ENCODE measurements at regions not wholly inside any gene's neighbourhood (a gene's known extent, or its start where the extent isn't known, plus 50 kb on each side); places are given as distances from the start of the nearest gene placed in this dataset.

DNA sequence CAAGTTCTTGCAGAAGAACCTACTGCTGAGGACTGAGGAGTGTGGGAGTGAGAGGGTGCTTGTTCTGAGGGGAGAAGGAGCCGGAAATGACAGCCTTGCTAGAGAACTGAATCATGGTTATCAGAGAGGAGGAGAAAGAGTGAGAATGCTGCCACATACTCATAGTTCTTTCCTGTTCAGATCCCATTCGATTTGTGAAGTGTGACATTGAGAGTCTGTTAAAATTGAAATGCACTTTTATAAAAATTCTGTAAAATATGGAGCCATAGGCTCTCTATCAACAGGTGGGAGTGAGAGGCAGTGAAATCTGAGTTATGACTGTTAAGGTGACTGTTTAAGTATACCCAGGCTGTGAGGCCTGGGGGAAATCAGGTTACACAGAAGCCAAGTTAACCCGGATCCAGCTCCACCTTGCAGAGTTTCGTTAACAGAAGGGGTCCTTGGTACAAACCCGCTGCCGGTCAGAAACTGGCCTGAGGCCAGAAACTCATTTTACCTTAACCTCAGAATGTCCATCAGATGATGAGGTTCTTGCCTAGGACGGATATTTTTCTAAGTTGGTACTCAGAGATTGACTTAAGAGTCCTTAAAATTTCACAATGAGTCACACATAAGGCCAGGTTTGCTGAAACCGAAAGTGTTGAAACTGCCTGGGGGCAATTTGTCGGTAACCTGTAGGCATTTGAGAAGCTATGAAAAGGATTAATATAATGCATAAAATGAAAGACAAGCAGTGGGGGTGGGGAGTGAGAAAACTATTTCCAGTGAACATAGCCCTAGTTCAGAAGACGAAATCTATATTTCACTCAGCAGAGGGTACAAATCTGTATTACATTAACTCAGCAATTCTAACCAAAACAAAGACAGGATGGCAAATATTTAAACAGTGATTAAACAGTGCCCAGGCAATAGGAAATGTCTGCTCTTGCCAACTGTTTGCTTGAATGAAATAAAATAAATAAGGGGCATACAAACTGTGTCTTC is 350.5 kb downstream of the KCNRG start:
- no peak for DNase-seq

- DNase-seq, result no peak
Observed at GRCh38 chr13:50366488-50367174, 351.4 kb downstream of the KCNRG start.

- no peak for DNase-seq
Observed at GRCh38 chr13:50369646-50370045, 354.4 kb downstream of the KCNRG start.

GRCh38 chr13:50370303-50370950 is 355.2 kb downstream of the KCNRG start:
- no peak for DNase-seq

DNA sequence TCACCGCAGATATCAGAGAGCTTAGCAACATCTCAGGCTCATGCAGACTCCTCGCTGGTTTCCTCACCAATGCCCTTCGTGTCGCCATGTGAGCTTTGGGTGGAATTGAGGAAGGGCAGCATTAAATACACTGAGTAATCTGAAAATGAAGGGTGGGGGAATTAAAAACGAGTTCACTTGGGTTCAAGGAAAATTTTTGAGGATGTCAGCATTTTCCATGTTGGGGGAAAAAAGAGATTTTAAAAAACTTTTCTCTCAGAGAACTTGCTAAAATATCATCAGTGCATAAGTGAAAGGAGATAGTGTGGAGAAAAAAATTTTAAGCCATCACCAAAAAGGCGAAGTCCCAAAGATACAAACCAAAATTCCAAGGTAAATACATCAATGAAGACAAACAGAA is 359.3 kb downstream of the KCNRG start:
- DNase-seq, result no peak

DNA sequence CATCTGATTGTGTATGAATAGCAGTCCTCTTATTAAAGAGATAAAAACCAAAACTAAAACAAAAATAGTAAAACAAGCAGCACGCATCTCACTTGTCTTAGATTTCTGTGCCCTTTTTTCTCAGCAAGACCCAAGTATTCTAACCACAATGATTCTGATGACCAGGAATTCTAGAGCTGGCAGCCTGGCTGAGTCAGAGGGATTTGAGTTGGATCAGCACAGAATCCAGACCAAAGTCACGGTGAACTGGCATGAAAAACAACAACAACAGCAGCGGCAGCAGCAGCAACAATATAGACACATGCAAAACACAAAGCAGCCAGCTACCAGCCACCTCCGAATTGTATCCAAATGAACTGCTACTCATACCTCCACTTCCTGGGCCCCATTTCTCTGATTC is 360.5 kb downstream of the KCNRG start:
- DNase-seq, result no peak

GRCh38 chr13:50376895-50377575 is 361.8 kb downstream of the KCNRG start:
- DNase-seq, result no peak

DNA sequence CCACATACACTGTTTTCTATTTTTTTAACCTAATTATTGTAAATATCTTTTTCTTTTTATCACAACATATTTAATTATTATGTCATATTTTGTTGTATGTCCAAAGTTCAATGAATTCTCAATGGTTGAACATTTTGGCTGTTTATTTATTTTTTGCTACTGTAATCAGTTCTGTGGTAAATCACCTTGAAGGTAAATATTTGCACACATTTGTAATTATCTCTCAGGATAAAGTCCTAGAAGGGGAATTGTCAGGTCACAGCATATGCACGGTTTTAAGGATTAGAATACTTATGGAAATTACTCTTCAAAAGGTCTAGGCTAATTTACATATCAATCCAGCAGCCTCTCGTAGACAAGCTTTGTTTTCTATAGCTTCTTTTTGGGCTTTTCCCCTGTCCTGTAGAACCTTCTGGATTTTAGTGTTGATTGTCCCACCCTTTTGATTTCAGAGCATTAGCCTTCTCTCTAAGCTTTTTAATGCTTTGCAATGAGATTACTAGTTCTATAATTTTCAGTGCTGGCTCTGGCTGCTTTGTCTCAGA is 362.6 kb downstream of the KCNRG start:
- DNase-seq, result no peak

DNA sequence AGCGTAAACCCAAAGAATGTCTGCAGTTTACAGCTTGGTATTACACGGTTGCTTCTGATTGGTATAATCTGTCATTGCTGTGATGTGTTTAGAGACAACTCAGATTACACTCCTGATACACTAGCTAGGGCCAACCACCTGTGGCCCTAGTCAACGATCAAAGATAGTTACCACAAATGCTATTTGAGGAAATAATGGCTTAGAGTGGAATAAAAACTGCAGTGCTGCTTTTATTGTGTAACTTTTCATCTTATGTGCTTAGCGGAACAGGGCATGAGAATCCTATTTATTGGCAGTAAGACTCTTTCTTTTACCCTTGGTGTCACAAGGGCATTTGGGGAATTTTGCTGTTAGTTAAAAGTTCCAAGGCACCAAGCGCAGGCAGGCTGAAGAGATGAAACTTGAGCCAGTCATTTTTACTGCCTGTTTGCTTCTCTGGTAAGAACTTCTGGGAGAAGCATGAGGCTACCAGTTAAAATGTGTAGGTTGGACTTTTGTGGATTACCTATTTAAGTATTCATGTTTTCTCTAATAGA is 363.3 kb downstream of the KCNRG start:
- DNase-seq, result no peak

- no peak for DNase-seq
Observed at GRCh38 chr13:50379584-50379983, 364.3 kb downstream of the KCNRG start.

DNA sequence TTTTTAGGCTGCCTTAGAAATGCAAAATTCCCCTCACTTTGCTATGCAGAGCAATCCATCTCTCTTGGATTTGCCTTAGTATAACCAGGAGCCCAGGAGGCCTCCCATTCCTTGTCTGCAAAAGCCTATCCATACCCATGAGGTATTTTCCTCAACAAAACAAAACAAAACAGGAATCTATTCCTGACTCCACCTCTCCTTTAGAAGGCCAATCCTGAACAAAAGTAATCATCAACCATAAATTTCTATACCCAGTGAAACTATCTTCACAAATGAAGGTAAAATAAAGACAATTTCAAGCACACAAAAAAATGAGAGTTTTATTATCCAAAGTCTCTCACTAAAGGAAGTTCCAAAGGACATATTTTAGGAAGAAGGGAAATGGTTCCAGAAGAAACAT is 365.7 kb downstream of the KCNRG start:
- DNase-seq, result no peak

DNA sequence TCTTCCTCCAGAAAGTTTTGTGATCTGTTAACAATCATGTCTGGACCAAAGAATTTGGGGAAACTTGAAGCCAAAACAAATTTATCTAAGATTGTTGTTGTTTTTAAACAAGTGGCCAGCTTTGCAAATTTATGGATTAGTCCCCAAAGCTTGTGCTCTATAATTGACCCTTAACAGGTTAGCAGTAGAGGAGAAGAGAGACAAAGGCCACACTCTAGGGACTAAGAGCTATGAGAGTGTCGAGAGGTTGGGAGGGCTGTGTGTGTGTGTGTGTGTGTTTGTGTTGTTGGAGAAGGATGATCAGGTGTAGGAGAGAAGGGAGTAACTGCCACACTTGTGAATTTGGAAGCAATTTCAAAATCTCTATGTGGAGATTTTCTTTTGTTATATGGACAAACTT is 367.3 kb downstream of the KCNRG start:
- no peak for DNase-seq

DNA sequence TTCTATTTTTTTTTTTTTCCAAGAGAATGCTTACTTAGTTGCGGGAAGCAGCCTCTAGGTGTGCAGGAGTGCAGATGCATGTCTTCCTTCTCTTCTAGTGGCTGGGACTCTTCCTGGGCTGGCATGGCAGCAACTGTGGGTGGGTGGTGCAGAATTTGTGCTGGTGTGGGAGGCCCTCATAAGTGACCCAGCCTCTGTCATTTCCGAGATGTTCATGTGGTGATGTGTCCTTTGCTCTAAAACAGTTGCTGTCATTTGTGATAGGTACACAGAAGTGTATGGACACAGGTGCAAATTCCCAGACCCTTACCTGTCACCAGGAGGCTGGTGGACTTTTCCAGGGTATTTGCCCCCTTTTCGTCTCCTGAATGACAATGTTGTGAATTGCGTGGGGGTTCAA is 367.7 kb downstream of the KCNRG start:
- no peak for DNase-seq

DNA sequence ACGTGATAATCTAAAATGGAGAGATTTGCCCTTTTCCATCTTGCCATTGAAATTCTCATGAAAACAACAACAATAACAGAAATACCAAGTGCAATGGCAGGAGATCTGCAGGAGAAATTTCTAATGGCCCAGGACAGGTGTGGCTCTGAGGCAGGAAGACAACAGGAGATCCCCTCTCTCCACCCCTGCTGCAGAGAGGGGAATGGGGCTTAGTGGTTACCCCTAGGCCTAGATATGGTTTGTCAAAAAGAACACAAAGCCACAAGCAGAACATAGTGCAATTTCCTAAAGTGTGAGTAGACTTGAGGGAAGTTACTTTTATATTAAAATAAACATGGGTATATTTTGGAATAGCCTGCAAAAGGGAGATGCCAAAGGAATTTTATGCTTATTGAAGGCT is 369.5 kb downstream of the KCNRG start:
- DNase-seq, result no peak

DNA sequence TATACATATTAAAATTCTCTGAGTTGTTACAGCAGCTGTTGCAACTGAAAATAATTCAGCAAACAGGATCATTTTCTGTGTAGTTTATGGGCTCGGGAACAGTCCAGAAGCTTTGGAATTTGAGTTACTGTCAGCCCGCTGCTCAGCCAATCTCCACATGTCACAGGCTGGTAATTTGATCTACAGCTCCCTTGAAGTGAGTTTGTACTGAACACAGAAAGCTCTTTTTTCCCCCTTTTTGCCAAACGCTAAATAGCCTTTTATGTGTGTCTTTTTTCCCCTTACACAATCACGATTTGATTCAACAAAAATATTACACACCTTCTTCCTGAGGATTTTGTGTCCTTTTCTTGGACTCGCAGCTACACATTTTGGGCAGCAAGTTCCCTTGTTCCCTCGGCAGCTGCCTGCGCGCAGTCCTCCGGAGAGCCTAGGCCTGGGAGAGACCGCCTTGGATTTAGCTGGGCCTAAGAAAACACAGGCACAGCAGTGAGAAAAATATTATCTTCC is 371.4 kb downstream of the KCNRG start:
- no peak for DNase-seq

DNA sequence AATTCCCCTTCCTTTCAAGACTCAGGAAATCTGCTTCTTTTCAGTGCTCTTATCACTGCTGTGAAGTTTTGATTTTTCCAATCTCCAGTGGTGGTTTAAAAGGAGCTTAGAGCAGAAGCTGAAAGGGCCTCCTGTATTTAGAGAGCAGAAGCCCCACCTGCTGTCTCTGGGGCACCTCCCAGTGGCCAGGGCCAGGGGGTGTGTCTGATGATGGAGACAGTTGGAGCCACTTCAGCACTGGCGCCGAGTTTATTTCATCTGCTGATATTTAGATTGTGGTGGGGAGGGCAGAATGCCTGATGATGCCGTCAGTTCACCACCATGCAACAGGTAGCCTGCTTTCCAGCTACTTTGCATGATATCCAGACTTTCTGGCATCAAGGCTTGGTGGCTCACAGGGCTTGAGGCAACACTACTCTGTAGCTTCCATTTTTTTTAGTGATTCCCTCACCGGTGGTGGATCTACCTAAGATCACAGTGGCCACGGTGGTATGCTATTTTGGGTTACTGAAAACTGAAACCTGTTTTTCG is 371.9 kb downstream of the KCNRG start:
- DNase-seq, result no peak

DNA sequence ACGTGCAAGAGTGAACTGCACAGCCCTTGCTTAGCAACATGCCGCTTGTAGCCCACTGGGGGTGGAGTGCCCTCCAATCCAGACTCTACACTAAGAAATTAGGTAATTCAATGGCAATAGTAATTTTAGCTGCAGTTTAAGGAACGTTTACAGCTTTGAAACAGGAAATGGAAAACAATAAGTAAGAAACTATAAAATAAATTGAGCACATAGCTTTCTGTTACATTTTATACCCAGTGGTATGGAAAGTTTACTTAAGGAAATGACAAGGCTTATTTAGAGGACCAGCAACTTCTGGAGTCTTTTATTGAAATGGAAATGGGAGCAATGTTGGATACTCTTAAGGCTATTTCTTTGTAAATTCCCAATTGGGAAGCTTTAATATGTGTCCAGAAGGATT is 373.2 kb downstream of the KCNRG start:
- no peak for DNase-seq

- DNase-seq, result no peak
Observed at GRCh38 chr13:50389726-50390125, 374.5 kb downstream of the KCNRG start.

- no peak for DNase-seq
Observed at GRCh38 chr13:50390503-50391248, 375.4 kb downstream of the KCNRG start.

DNA sequence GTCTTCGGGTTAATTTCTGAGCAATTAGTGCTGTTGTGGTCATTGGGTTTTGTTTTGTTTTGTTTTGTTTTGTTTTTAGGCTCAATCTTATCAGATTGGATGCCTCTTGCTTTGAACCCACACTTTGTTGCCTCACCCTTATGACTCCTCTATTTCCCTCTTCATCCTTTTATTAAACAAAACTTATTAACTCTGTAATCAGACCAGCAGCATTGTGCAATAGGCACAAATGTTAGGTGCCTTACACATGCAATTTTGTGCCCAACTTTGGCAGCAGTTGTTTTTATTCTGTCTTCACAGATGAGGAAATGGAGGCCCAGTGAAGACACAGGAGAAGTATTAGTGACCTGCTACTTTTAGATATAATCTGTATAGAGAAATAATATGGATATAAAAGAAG is 377.7 kb downstream of the KCNRG start:
- DNase-seq, result no peak

GRCh38 chr13:50393628-50394027 is 378.4 kb downstream of the KCNRG start:
- no peak for DNase-seq
